ENCODE measurements at regions not wholly inside any gene's neighbourhood (a gene's known extent, or its start where the extent isn't known, plus 50 kb on each side); places are given as distances from the start of the nearest gene placed in this dataset.

DNA sequence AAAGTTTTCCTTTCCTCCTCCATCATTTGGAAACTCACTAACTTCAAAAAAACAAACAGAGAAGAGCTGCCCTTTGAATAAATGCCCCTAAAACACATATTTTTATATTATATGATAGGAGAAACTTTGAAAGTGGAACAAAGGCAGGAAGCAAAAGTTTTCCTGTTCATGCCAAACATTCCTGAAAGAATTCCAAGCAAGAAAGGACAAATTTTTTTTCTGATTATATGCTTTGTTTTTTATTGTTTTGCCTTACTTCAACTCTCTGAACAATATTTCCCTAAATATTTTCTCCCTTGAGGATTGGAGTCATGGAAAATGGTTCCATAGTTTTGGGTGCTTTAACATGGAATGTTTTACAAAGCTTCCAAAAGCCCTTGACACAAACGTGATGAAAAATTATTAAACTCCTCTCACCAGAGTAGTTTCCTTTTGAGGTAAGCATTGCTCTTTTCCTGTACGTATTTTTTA is 638.5 kb upstream of the CAMK1G start:
- Histone ChIP-seq H3K27me3 (replicated peaks) (no peaks in the 10 kb centered on the region), H3K36me3 (no peaks in the 10 kb centered on the region), H3K9me3 (replicated peaks) (no peaks in the 10 kb centered on the region), H3K27ac (peak overlapping the region; percentile 61), H3K4me3 (no peak overlapping the region), H3K4me1 (replicated peaks) (peaks cover 9% of the 10 kb centered on the region)
- DNase-seq (ENCODE audit: low read depth in 1 of 2, low spot score in 2 of 2) = peak in 1 of 2 experiments; percentile 37

DNA sequence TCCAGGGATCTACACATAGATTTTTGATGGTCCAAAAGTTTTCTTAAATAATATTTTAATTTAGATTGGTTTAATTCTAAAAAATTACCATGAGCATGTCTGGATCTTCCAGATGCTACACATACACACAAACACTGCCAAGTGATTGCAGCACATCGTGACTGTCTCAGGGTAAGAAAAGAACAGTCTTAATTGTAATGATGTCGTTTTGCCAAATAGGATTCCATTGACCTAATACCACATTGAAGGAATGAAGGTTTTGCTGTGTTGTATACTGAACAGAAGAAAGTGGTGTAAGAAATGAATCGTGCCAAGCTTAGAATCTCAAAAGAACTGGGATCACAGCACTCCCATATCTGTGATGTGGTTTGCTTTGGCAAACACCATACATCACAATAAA is 633.3 kb upstream of the CAMK1G start:
- Histone ChIP-seq H3K4me3 (no peak overlapping the region), H3K36me3 (no peaks in the 10 kb centered on the region), H3K27ac (no peak overlapping the region), H3K9me3 (replicated peaks) (no peaks in the 10 kb centered on the region), H3K4me1 (replicated peaks) (peaks cover 7% of the 10 kb centered on the region), H3K27me3 (replicated peaks) (no peaks in the 10 kb centered on the region)
- no peak for DNase-seq (ENCODE audit: low read depth in 1 of 2, low spot score in 2 of 2)

DNA sequence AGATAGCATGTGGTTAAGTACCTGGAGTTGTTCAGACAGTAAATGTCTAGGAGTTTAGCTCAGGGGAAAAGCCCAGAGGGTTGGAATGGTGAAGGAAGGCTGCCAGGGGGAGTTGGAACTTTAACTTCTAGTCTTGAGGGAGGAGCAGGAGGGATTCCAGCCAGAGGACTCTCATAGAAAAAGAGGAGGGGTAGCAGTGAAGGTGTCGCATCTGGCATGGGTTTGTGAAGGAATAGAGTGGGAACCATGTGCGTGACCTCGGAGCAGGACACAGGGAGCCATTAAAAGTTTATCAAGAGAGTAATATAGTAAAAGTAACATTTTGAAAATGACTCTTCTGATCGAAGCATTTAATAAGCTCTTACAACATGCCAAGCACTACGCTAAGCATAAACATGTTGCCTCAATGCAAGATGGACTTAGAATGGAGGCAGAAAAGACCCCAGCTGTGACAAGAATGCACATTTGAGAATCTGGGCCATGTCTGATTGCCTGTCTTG is 632.4 kb upstream of the CAMK1G start:
- no peaks in the 10 kb centered on the region for H3K9me3 ChIP-seq (replicated peaks)
- H3K36me3 ChIP-seq = no peaks in the 10 kb centered on the region
- no peaks in the 10 kb centered on the region for H3K27me3 ChIP-seq (replicated peaks)
- no peak overlapping the region for H3K27ac ChIP-seq
- no peak for DNase-seq (ENCODE audit: low read depth in 1 of 2, low spot score in 2 of 2)
- H3K4me3 ChIP-seq = no peak overlapping the region
- no peaks in the 10 kb centered on the region for H3K4me1 ChIP-seq (replicated peaks)

DNA sequence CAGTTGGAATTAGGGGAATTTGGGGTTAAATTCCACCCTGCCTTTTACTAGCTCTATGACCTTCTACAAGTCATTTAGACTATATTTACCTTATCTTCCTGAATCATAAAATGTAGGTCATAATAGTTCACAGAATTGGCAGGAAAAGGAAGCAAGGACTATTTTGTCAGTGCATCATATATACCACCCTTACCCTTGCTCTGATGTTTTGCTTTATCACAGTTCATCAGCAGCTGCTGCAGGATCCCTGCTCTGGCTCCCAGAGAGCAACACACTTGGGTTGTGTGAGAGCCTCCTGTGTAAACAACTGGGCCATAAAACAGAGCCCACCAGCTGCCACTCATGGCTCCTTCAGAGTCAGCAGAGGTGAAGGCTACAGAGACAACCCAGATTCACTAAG is 631.6 kb upstream of the CAMK1G start:
- H3K9me3 ChIP-seq (replicated peaks) = no peaks in the 10 kb centered on the region
- no peak overlapping the region for H3K27ac ChIP-seq
- no peak overlapping the region for H3K4me3 ChIP-seq
- H3K4me1 ChIP-seq (replicated peaks) = no peaks in the 10 kb centered on the region
- H3K36me3 ChIP-seq = no peaks in the 10 kb centered on the region
- H3K27me3 ChIP-seq (replicated peaks) = no peaks in the 10 kb centered on the region
- DNase-seq (ENCODE audit: low read depth in 1 of 2, low spot score in 2 of 2) = no peak

DNA sequence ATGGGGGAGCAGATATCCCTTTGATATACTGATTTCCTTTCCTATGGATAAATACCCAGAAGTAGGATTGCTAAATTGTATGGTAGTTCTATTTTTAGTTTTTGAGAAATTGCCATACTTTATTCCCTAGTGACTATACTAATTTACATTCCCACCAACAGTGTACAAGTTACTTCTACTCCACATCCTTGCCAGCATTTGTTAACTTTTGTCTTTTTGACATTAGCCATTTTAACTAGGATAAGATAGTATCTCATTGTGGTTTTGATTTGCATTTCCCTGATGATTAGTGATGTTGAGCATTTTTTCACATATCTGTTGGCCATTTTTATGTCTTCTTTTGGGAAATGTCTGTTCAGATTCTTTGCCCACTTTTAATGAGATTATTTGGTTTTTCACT is 620.6 kb upstream of the CAMK1G start:
- peaks cover 6% of the 10 kb centered on the region; the same call in 1 of the 2 replicates for H3K9me3 ChIP-seq (replicated peaks)
- no peaks in the 10 kb centered on the region for H3K4me1 ChIP-seq (replicated peaks)
- no peaks in the 10 kb centered on the region for H3K36me3 ChIP-seq
- H3K27me3 ChIP-seq (replicated peaks) = no peaks in the 10 kb centered on the region
- no peak for DNase-seq (ENCODE audit: low read depth in 1 of 2, low spot score in 2 of 2)
- no peak overlapping the region for H3K4me3 ChIP-seq
- no peak overlapping the region for H3K27ac ChIP-seq

DNA sequence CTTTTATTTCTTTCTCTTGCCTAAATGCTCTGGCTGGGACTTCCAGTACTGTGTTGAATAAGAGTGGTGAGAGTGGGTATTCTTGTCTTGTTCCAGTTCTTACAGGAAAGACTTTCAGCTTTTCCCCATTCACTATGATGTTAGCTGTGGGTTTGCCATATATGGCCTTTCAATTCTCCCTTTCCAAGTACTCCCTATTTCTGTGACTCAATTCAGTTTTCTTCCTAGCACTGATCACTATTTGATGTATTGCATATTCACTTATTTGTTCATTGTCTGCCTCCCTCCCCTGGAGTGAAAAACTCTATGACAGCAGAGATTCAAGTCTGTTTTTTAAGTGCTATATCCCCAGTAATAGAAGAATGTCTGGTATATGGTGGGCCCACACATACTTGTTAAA is 618.2 kb upstream of the CAMK1G start:
- no peak for DNase-seq (ENCODE audit: low read depth in 1 of 2, low spot score in 2 of 2)
- no peaks in the 10 kb centered on the region for H3K9me3 ChIP-seq (replicated peaks)
- H3K4me1 ChIP-seq (replicated peaks) = no peaks in the 10 kb centered on the region
- H3K4me3 ChIP-seq = no peak overlapping the region
- H3K36me3 ChIP-seq = no peaks in the 10 kb centered on the region
- H3K27me3 ChIP-seq (replicated peaks) = no peaks in the 10 kb centered on the region
- no peak overlapping the region for H3K27ac ChIP-seq

DNA sequence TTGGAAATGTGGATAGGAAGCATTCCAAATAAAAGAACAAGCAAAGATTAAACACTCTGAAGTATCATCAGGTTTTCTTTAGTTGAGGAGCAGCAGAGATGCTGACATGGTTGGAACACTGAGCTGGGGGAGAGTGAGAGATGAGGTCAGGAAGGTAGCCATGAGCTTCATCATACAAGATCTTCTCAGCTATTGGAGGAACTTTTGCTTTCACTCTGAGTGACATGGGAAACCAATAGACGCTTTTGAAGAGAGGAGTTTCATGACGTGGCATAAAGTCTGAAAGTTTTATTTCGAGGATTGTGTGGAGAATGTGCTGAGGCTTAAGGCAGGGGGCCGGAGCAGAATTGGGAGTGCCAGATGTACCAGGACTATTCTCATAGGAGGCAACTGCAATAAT is 616.2 kb upstream of the CAMK1G start:
- DNase-seq (ENCODE audit: low read depth in 1 of 2, low spot score in 2 of 2) = no peak
- Histone ChIP-seq H3K4me1 (replicated peaks) (no peaks in the 10 kb centered on the region), H3K36me3 (no peaks in the 10 kb centered on the region), H3K27ac (no peak overlapping the region), H3K9me3 (replicated peaks) (no peaks in the 10 kb centered on the region), H3K4me3 (no peak overlapping the region), H3K27me3 (replicated peaks) (no peaks in the 10 kb centered on the region)

DNA sequence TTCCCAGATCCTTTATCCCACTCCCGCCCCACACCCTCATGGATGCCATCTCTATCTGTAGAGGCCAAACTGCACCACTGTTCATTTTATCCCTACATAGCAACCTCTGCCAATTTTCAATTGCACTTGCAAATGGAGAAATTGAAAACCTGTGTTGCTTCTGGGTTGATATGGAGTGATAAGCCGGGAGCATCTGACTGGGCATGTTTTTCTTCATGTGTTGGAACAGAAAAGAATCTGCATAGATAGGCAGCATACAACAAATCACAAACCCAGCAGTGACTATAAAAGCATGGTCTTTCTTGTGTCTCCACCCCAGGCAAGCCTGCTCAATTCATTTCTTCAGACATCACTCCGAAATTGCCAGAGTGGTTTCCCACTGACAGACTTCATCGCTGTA is 608.8 kb upstream of the CAMK1G start:
- Histone ChIP-seq H3K36me3 (no peaks in the 10 kb centered on the region), H3K9me3 (replicated peaks) (no peaks in the 10 kb centered on the region), H3K4me1 (replicated peaks) (no peaks in the 10 kb centered on the region), H3K4me3 (no peak overlapping the region), H3K27me3 (replicated peaks) (no peaks in the 10 kb centered on the region), H3K27ac (no peak overlapping the region)
- no peak for DNase-seq (ENCODE audit: low read depth in 1 of 2, low spot score in 2 of 2)

DNA sequence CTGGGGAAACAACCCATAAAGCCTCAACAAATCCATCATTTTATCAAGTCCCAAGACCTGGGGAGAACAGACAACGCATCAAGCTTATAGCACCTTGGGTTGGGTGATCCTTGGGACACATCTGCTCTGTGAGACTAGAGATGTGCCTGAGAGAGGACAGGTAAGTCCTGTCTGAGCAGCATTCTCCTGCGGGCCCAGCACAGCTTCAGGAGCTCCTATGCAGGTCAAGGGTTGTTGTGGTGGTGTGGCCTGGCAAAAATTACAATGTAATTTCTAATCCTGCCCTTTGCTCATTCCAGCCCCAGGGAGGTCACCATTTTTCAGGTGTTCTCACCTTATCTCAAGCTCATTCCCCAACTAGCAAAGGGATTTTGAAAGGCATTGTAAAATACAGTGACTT is 608.1 kb upstream of the CAMK1G start:
- H3K4me3 ChIP-seq = no peak overlapping the region
- H3K27me3 ChIP-seq (replicated peaks) = no peaks in the 10 kb centered on the region
- H3K4me1 ChIP-seq (replicated peaks) = no peaks in the 10 kb centered on the region
- H3K9me3 ChIP-seq (replicated peaks) = no peaks in the 10 kb centered on the region
- DNase-seq (ENCODE audit: low read depth in 1 of 2, low spot score in 2 of 2) = no peak
- H3K36me3 ChIP-seq = no peaks in the 10 kb centered on the region
- no peak overlapping the region for H3K27ac ChIP-seq

DNA sequence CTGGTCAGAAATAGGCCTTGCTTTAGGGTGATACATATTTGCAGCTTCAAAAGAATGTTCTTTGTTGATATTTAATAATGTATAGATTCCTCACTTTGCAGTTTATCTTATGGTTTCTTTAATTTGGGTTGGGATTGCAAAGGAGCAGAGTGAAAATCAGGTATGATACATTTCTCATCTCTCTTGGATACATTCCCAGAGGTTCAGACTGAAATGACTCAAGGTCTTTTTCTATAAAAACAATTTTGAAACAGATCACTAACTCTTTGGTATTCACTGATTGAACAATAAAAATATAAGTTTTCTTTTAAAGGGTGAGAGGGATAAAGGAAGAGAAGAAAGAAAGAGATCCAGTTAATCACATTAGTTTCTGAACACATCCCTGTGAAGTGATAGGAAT is 606.5 kb upstream of the CAMK1G start:
- Histone ChIP-seq H3K27me3 (replicated peaks) (no peaks in the 10 kb centered on the region), H3K4me3 (no peak overlapping the region), H3K9me3 (replicated peaks) (no peaks in the 10 kb centered on the region), H3K27ac (no peak overlapping the region), H3K4me1 (replicated peaks) (no peaks in the 10 kb centered on the region), H3K36me3 (no peaks in the 10 kb centered on the region)
- DNase-seq (ENCODE audit: low read depth in 1 of 2, low spot score in 2 of 2) = no peak

DNA sequence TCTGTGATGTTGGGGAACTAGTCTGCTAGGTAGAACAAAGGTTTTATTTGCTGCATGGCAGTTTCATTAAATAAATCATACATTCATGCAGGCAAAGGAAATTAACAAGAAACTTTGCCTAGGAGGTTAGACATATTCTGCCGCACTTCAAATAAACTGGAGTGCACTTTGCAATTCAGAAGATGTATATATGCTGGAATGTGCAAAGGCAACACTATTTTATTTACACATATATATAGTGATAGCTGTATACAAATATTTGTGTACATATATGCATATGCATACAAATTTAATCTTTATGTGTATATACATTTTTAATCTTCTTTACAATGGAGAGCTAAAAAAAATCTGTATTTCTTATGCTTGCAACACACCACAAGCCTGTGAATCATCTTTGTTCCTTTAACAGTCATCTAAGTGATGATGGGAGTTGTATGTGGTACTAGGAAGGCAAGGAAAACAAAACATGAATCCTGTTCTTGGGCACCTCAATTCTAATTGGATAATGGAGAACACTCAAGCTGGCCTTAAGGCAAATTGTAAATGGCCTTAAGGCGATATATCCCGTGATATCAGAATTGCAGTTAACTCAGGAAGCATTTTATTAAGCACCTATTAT is 605.8 kb upstream of the CAMK1G start:
- DNase-seq (ENCODE audit: low read depth in 1 of 2, low spot score in 2 of 2) = no peak
- H3K27ac ChIP-seq = no peak overlapping the region
- no peaks in the 10 kb centered on the region for H3K4me1 ChIP-seq (replicated peaks)
- H3K9me3 ChIP-seq (replicated peaks) = no peaks in the 10 kb centered on the region
- H3K27me3 ChIP-seq (replicated peaks) = no peaks in the 10 kb centered on the region
- H3K4me3 ChIP-seq = no peak overlapping the region
- no peaks in the 10 kb centered on the region for H3K36me3 ChIP-seq

DNA sequence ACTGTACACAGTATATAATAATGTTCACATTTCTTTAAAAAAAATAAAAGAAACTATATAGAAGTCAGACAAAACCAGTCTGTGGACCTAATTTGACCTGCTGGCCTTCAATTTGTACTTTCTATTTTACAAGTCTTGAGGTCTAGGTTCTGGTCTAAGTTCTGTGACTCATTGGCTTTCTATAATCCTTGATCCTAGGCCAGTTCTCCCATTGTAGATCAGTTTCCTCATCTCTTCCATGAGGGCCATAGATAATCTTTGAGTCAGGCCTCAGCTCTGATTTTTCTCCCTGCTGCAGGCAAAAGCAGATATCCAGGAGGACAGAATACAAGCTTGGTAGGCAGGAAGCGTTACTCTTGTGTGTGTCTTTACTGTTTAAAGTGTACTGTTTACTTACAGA is 603.7 kb upstream of the CAMK1G start:
- no peaks in the 10 kb centered on the region for H3K4me1 ChIP-seq (replicated peaks)
- no peak overlapping the region for H3K27ac ChIP-seq
- no peaks in the 10 kb centered on the region for H3K36me3 ChIP-seq
- H3K9me3 ChIP-seq (replicated peaks) = no peaks in the 10 kb centered on the region
- no peak for DNase-seq (ENCODE audit: low read depth in 1 of 2, low spot score in 2 of 2)
- no peaks in the 10 kb centered on the region for H3K27me3 ChIP-seq (replicated peaks)
- no peak overlapping the region for H3K4me3 ChIP-seq

DNA sequence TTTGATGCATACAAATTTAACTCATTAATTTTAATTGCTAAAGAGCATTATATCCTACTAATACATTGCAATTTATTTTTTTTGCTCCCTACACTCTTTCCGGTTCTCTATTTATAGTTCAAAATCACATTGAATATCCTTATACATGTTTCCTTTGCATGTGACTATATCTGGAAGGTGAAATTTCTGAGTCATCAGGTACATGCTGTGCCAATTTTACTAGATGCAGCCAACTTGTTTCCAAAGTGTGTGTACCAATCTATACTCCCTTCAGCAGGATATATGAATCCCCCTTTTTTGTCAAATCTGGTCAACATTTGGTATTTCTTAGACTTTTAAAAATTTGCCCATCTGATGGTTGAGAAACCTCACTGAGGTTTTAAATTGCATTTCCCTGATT is 602.9 kb upstream of the CAMK1G start:
- Histone ChIP-seq H3K27ac (no peak overlapping the region), H3K27me3 (replicated peaks) (no peaks in the 10 kb centered on the region), H3K4me1 (replicated peaks) (no peaks in the 10 kb centered on the region), H3K4me3 (no peak overlapping the region), H3K9me3 (replicated peaks) (no peaks in the 10 kb centered on the region), H3K36me3 (no peaks in the 10 kb centered on the region)
- DNase-seq (ENCODE audit: low read depth in 1 of 2, low spot score in 2 of 2) = no peak

DNA sequence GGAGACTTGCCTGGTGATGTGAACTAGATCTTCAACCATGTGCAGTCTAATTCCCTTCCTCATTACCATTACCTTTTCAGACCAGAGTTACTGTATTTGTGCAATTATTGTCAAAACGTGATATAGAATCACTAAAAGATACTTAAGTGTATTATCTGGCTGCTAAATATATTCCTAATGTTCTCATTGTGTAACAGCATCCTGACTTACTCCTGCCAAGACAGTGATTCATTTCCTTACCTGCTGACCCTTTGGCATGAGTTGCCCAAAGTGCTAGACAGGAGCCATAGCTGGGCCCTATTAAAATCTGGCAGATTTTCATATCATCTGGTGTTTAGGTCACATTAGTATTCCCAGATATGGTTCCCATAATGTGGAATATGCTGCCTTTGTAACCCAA is 598.3 kb upstream of the CAMK1G start:
- no peaks in the 10 kb centered on the region for H3K27me3 ChIP-seq (replicated peaks)

DNA sequence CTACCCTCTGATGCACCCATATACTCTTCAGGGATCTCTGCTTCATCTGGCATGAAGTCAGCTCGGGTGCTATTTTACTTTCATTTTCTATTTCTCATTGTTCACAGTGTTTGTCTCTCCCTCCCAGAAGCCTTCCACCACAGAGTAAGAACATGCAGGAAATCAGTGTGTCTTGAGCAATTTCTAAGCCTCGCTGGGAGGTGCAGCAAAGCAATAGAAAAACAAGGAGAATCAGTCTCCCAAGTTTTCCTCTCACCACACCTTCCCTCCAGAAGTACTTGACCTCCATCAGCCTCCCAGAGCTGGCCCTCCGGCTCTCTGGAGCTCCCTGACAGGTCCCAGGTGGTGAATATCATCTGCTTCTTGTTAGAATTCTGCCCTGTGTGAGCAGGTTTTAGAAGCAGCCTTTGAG is 594.7 kb upstream of the CAMK1G start:
- Histone ChIP-seq H3K27me3 (replicated peaks) (no peaks in the 10 kb centered on the region), H3K9me3 (replicated peaks) (no peaks in the 10 kb centered on the region), H3K36me3 (no peaks in the 10 kb centered on the region), H3K4me1 (replicated peaks) (no peaks in the 10 kb centered on the region; the same call in 1 of the 2 replicates), H3K27ac (peak overlapping the region; percentile 40), H3K4me3 (peak overlapping the region; percentile 25)
- DNase-seq (ENCODE audit: low read depth in 1 of 2, low spot score in 2 of 2) = peak in 1 of 2 experiments; percentile 74

More for the DNA sequence above, 598.3 kb upstream of the CAMK1G start:
- Histone ChIP-seq H3K4me1 (replicated peaks) (no peaks in the 10 kb centered on the region; the same call in 1 of the 2 replicates), H3K9me3 (replicated peaks) (no peaks in the 10 kb centered on the region), H3K27ac (no peak overlapping the region), H3K4me3 (no peak overlapping the region), H3K36me3 (no peaks in the 10 kb centered on the region)
- no peak for DNase-seq (ENCODE audit: low read depth in 1 of 2, low spot score in 2 of 2)

All from SJSA1 (cell line).